ENCODE measurements at regions not wholly inside any gene's neighbourhood (a gene's known extent, or its start where the extent isn't known, plus 50 kb on each side); places are given as distances from the start of the nearest gene placed in this dataset.

- TF ChIP-seq, protein P1, sequence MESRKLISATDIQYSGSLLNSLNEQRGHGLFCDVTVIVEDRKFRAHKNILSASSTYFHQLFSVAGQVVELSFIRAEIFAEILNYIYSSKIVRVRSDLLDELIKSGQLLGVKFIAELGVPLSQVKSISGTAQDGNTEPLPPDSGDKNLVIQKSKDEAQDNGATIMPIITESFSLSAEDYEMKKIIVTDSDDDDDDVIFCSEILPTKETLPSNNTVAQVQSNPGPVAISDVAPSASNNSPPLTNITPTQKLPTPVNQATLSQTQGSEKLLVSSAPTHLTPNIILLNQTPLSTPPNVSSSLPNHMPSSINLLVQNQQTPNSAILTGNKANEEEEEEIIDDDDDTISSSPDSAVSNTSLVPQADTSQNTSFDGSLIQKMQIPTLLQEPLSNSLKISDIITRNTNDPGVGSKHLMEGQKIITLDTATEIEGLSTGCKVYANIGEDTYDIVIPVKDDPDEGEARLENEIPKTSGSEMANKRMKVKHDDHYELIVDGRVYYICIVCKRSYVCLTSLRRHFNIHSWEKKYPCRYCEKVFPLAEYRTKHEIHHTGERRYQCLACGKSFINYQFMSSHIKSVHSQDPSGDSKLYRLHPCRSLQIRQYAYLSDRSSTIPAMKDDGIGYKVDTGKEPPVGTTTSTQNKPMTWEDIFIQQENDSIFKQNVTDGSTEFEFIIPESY (IDR thresholded peaks at IDR 0.05; ENCODE audit: extremely low read depth, insufficient replicate concordance, low read length) = no peak
- TF ChIP-seq, protein P2, sequence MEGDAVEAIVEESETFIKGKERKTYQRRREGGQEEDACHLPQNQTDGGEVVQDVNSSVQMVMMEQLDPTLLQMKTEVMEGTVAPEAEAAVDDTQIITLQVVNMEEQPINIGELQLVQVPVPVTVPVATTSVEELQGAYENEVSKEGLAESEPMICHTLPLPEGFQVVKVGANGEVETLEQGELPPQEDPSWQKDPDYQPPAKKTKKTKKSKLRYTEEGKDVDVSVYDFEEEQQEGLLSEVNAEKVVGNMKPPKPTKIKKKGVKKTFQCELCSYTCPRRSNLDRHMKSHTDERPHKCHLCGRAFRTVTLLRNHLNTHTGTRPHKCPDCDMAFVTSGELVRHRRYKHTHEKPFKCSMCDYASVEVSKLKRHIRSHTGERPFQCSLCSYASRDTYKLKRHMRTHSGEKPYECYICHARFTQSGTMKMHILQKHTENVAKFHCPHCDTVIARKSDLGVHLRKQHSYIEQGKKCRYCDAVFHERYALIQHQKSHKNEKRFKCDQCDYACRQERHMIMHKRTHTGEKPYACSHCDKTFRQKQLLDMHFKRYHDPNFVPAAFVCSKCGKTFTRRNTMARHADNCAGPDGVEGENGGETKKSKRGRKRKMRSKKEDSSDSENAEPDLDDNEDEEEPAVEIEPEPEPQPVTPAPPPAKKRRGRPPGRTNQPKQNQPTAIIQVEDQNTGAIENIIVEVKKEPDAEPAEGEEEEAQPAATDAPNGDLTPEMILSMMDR (IDR thresholded peaks at IDR 0.05 in 2 of 3, conservative IDR thresholded peaks at IDR 0.05 in 1 of 3; ENCODE audit: borderline replicate concordance in 1 of 3, insufficient read depth in 1 of 3, low read depth in 2 of 3, low read length in 2 of 3) = no peak
- TF ChIP-seq EZH2 (IDR thresholded peaks at IDR 0.05) (no peak), EZH2phosphoT487 (IDR thresholded peaks at IDR 0.05; ENCODE audit: borderline replicate concordance) (no peak), POLR2AphosphoS5 (IDR thresholded peaks at IDR 0.05; ENCODE audit: low read depth, low read length) (no peak)
- TF ChIP-seq, protein P3, sequence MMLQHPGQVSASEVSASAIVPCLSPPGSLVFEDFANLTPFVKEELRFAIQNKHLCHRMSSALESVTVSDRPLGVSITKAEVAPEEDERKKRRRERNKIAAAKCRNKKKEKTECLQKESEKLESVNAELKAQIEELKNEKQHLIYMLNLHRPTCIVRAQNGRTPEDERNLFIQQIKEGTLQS (IDR thresholded peaks at IDR 0.05) = no peak
Observed at GRCh38 chr5:180438785-180439780, 55.1 kb upstream of the CNOT6 start (continued).
